Stomach (tissue), 8 donors: ENCODE measurements at regions not wholly inside any gene's neighbourhood (a gene's known extent, or its start where the extent isn't known, plus 50 kb on each side); places are given as distances from the start of the nearest gene placed in this dataset.

Experiments
- DNase-seq, 2 donors: peaks; one replicate each; pipeline versions ENCODE4 v3.0.0 to v3.0.0-alpha.2; 2013 to 2019
- H3K27ac ChIP-seq, 5 donors: fragments of 200-600 bp in 4 of 5; sonication (generic) in 4 of 5; one replicate each; pipeline ENCODE4 v1.5.1; 2013 to 2019; ENCODE audit warnings: mild to moderate bottlenecking in 1 of 5, moderate library complexity in 1 of 5
- H3K27me3 ChIP-seq, 3 donors: fragments of 200-600 bp; sonication (generic); one replicate each; pipeline ENCODE4 v1.5.1; 2017 to 2019; ENCODE audit warnings: mixed run types in 1 of 3
- H3K36me3 ChIP-seq, 4 donors: fragments of 200-600 bp; sonication (generic); 1 replicate in 3 of 4; 2 replicates in 1 of 4; pipeline ENCODE4 v1.5.1; 2016 to 2019
- H3K4me1 ChIP-seq, 4 donors: fragments of 200-600 bp; sonication (generic); one replicate each; pipeline ENCODE4 v1.5.1; 2016 to 2019
- H3K4me3 ChIP-seq, 4 donors: fragments of 200-600 bp; sonication (generic) in 3 of 4; one replicate each; pipeline ENCODE4 v1.5.1; 2016 to 2019; ENCODE audit warnings: mild to moderate bottlenecking in 1 of 4
- H3K9me3 ChIP-seq, 4 donors: fragments of 200-600 bp; sonication (generic); one replicate each; pipeline ENCODE4 v1.5.1; 2016 to 2019
- EP300 ChIP-seq: sonication (generic); formaldehyde crosslinking; IDR thresholded peaks from one replicate; pipeline ENCODE4 v1.6.1; 2017; ENCODE audit warnings: antibody characterized with exemption
- POLR2A ChIP-seq, 4 donors: fragments of 450-650 bp; IDR thresholded peaks; one replicate each; pipeline ENCODE4 v1.6.1; 2016; ENCODE audit warnings: antibody characterized with exemption in 4 of 4, control low read depth in 2 of 4, mild to moderate bottlenecking in 1 of 4, moderate library complexity in 1 of 4
- POLR2AphosphoS5 ChIP-seq, 3 donors: sonication (generic); formaldehyde crosslinking; IDR thresholded peaks; one replicate each; pipeline ENCODE4 v1.6.1; 2016; ENCODE audit warnings: antibody characterized with exemption in 3 of 3
- WGBS, 5 donors: extraction: QIAGEN DNeasy Blood & Tissue Kit in 3 of 5; methylation state at CpG; one replicate each; pipeline versions ENCODE4 v1.1.5 to v1.1.7; 2013 to 2018; 5-methylcytosine and 5-hydroxymethylcytosine counted together
- intact Hi-C: fragments of 100-400 bp; cut with DNase I; formaldehyde crosslinking; loops from one replicate; pipeline ENCODE4 v1.15.1; 2023; ENCODE audit warnings: low total_unique reads
- TF ChIP-seq, protein P1 (sequence below), 7 experiments: fragments of 450-650 bp in 4 of 7; fragments of 200-600 bp in 3 of 7; sonication (generic) in 3 of 7; IDR thresholded peaks; one replicate each; pipeline ENCODE4 v1.5.1; 2016 to 2019; ENCODE audit warnings: antibody characterized with exemption in 7 of 7, control low read depth in 2 of 7, mild to moderate bottlenecking in 1 of 7
- donor health status: healthy with polysubstance abuse.
- donor health status: Bipolar disorder and iron deficiency.
- donor health status: healthy.

DNA sequence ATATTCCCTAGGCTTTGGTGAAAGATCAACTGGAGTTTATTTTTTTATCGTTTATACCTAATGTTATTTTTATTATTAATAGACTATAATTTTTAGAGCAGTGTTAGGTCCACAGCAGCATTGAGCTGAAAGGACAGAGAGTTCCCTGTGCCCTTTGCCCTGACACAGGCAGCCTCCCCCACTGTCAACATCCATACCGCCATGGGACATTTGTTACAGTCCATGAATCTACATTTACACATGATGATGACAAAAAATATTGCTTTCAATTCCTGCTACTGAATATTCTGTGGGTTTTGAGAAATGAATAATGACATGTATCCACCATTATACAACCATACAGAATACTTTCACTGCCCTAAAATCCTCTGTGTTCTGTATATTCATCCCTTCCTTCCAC lies 1297.5 kb upstream of the SORCS1 start:
- intact Hi-C loops: no loop called here

DNA sequence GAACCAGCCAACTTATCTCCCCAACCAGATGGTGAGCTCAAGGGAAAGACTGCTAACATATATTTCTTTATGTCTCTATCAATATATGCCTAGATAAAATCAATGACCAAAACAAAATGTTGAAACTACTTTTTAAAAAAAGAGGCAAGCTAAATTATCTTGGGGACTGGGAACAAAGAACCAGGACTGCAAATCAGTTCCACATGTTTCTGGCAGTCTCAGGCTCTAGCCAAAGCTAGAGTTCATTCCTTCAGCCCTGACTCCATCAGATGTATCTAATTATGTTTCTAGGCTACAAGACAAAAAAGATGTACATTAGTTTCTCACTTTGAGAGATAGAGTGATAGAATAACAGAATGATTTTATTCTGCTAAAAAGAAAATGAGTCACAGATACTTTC lies 1290.3 kb upstream of the SORCS1 start:
- H3K27me3 ChIP-seq: no peaks in the 10 kb centered on the region
- H3K4me3 ChIP-seq: no peak overlapping the region
- no peaks in the 10 kb centered on the region for H3K9me3 ChIP-seq
- H3K36me3 ChIP-seq: no peaks in the 10 kb centered on the region
- TF ChIP-seq POLR2AphosphoS5 (IDR thresholded peaks at IDR 0.05) (no peak), EP300 (no peak), POLR2A (IDR thresholded peaks at IDR 0.05) (no peak)
- TF ChIP-seq, protein P1, sequence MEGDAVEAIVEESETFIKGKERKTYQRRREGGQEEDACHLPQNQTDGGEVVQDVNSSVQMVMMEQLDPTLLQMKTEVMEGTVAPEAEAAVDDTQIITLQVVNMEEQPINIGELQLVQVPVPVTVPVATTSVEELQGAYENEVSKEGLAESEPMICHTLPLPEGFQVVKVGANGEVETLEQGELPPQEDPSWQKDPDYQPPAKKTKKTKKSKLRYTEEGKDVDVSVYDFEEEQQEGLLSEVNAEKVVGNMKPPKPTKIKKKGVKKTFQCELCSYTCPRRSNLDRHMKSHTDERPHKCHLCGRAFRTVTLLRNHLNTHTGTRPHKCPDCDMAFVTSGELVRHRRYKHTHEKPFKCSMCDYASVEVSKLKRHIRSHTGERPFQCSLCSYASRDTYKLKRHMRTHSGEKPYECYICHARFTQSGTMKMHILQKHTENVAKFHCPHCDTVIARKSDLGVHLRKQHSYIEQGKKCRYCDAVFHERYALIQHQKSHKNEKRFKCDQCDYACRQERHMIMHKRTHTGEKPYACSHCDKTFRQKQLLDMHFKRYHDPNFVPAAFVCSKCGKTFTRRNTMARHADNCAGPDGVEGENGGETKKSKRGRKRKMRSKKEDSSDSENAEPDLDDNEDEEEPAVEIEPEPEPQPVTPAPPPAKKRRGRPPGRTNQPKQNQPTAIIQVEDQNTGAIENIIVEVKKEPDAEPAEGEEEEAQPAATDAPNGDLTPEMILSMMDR (IDR thresholded peaks at IDR 0.05): no peak
- no peak overlapping the region for H3K27ac ChIP-seq
- H3K4me1 ChIP-seq: peaks cover 0 to 8% (median 0%) of the 10 kb centered on the region in 4 donors
- DNase-seq: peak in 1 of 2 donors; percentile 41
- intact Hi-C loops: no loop called here

More for the DNA sequence above, 1297.5 kb upstream of the SORCS1 start:
- no peaks in the 10 kb centered on the region for H3K9me3 ChIP-seq
- no peak overlapping the region for H3K4me3 ChIP-seq
- DNase-seq: no peak
- H3K4me1 ChIP-seq: peaks cover 0 to 11% (median 7%) of the 10 kb centered on the region in 4 donors
- H3K27ac ChIP-seq: no peak overlapping the region
- H3K36me3 ChIP-seq: no peaks in the 10 kb centered on the region
- no peak for TF ChIP-seq POLR2AphosphoS5 (IDR thresholded peaks at IDR 0.05)
- TF ChIP-seq POLR2A (IDR thresholded peaks at IDR 0.05): no peak
- no peak for TF ChIP-seq EP300
- TF ChIP-seq, protein P1 (IDR thresholded peaks at IDR 0.05): no peak
- peaks cover 0 to 11% (median 9%) of the 10 kb centered on the region in 3 donors for H3K27me3 ChIP-seq
- WGBS, 5 donors: 82 to 87% (median 85%) methylated on average over 2 of the region's 2 CpGs

DNA sequence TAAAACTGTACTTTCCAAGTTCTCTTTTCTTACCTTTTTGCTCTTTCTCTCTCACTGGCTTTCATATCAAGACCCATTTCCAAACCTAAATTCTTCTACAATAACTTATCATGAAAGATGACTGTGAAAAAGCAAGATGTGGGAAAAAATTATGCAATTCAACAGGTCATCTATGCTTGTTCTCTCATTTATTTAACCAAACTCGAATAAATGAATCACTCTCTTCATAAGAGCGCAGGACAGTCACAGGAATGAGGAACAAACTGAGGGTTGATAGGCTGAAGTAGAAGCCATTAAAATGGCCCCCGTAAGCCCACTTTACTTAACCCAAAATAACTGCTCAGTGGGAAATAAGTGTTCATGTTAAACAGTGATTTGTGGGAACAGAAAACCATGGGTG lies 1289.7 kb upstream of the SORCS1 start:
- 84 to 94% (median 88%) methylated on average over 3 of the region's 3 CpGs for WGBS, 5 donors
- Histone ChIP-seq H3K36me3 (no peaks in the 10 kb centered on the region), H3K4me1 (peaks cover 0 to 8% (median 0%) of the 10 kb centered on the region in 4 donors), H3K27me3 (no peaks in the 10 kb centered on the region), H3K27ac (no peak overlapping the region), H3K4me3 (no peak overlapping the region), H3K9me3 (no peaks in the 10 kb centered on the region)
- no peak for TF ChIP-seq POLR2AphosphoS5 (IDR thresholded peaks at IDR 0.05)
- no peak for TF ChIP-seq POLR2A (IDR thresholded peaks at IDR 0.05)
- TF ChIP-seq, protein P1 (IDR thresholded peaks at IDR 0.05): no peak
- TF ChIP-seq EP300: no peak
- no peak for DNase-seq
- intact Hi-C loops: no loop called here

GRCh38 chr10:108453166-108453565 lies 1288.7 kb upstream of the SORCS1 start:
- DNase-seq: peak in 1 of 2 donors; percentile 36
- no peaks in the 10 kb centered on the region for H3K27me3 ChIP-seq
- H3K4me3 ChIP-seq: no peak overlapping the region
- TF ChIP-seq POLR2A (IDR thresholded peaks at IDR 0.05) (no peak), EP300 (no peak), POLR2AphosphoS5 (IDR thresholded peaks at IDR 0.05) (no peak)
- TF ChIP-seq, protein P1 (IDR thresholded peaks at IDR 0.05): no peak
- H3K4me1 ChIP-seq: peaks cover 0 to 8% (median 0%) of the 10 kb centered on the region in 4 donors
- intact Hi-C loops: no loop called here
- no peaks in the 10 kb centered on the region for H3K36me3 ChIP-seq
- no peaks in the 10 kb centered on the region for H3K9me3 ChIP-seq
- peak overlapping the region in 2 of 5 donors; percentile 14 to 56 for H3K27ac ChIP-seq
